ENCODE measurements at regions not wholly inside any gene's neighbourhood (a gene's known extent, or its start where the extent isn't known, plus 50 kb on each side); places are given as distances from the start of the nearest gene placed in this dataset.

DNA sequence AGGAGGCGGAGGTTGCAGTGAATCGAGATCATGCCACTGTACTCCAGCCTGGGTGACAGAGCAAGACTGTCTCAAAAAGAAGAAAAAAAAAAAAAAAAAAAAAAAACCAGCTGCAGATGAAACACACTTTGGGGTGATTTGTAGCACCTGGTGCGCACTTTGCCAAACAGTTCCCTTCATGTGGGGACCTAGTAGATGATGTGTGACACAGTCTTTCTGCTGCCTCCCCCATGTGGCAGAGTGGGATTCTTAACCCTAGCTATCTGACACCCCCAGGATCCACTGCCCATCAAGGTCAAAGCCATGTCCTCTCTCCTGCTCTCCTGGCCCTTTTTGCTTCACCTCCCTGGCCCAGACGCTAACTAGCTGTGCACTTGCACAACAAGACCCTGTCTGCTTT lies 52.1 kb upstream of the PDZD8 start:
- DNase-seq (ENCODE audit: extremely low read depth in 1 of 2, low read depth in 1 of 2): no peak

DNA sequence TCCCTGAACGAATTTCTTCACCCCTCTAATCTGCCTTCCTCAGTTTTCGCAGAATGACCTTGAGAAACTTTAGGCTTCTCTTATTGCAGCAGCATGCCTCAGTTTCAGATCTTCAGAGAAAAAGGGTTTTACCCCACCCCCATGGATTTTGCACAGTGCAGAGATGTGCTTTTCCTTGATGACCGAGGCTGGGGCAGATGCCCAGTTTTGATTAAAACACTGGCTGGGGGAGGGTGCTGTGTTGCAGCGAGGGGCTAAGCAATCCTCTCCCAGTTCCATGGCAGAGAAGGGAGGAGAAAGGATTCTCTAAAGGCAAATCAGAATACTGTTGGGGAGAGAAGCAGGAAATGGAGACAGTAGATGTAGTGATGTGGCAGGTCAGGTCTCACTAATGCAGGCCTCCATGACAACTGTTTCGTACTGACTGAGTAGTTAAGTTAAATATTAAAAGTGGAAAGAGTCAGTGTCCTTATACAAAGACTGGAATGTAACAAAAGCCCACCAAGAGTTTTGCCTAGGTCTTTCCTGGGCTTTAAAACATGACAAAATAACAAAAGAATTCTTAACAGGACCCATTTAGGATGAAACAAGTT lies 50.8 kb upstream of the PDZD8 start:
- no peak for DNase-seq (ENCODE audit: extremely low read depth in 1 of 2, low read depth in 1 of 2)

DNA sequence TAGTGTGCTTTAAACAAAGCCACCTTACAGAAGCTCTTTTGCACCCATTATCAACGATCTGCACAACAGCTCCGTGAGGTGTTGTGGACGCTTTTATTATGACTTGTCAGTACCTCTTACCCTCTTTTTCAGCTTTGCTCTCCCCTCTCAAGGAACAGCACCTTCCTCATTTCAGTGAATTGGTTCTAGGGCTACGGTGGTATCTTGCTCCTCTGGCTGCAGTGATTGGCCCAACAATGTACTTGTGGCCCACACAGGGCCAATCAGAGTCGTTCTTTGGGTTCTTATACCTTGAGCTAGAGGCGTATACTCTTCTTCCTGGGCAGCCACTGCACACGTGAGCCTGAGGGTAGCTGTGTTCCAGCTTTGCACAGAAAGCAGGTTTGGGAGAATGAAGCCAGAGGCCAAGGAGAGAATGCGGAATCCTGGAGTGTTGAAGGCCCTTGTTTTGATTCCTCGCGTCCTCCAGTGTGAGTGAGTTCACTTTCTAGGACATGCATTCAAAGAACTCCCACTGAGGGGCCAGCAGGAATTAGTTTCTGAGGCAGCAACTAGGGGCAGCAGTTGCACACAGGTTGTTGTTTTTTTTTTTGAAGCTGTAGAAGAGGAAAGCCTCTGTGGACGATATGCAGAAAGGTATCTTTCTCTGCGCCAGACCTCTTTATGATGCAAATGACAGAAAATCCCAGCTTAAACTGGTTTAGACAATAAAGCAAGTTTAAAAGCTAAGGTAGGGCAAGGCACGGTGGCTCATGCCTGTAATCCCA lies 49.8 kb upstream of the PDZD8 start:
- no peak for DNase-seq (ENCODE audit: extremely low read depth in 1 of 2, low read depth in 1 of 2)
